SJSA1 (cell line): ENCODE measurements at regions not wholly inside any gene's neighbourhood (a gene's known extent, or its start where the extent isn't known, plus 50 kb on each side); places are given as distances from the start of the nearest gene placed in this dataset.

Experiments
- DNase-seq, 2 experiments: peaks; one replicate each; pipeline ENCODE4 v3.0.0-alpha.2; 2015 to 2020; ENCODE audit warnings: low spot score in 2 of 2, low read depth in 1 of 2
- H3K27ac ChIP-seq: fragments of 250-450 bp; sonication (Bioruptor Pico); 2 replicates; pipeline ENCODE4 v1.5.1; 2020; ENCODE audit warnings: mild to moderate bottlenecking, moderate library complexity
- H3K27me3 ChIP-seq: fragments of 250-450 bp; sonication (Bioruptor Pico); replicated peaks from 2 replicates; pipeline ENCODE4 v1.5.1; 2020; ENCODE audit warnings: mild to moderate bottlenecking, moderate library complexity
- H3K36me3 ChIP-seq: fragments of 250-450 bp; sonication (Bioruptor Pico); 2 replicates; pipeline ENCODE4 v1.5.1; 2020; ENCODE audit warnings: mild to moderate bottlenecking
- H3K4me1 ChIP-seq: fragments of 250-450 bp; sonication (Bioruptor Pico); replicated peaks from 2 replicates; pipeline ENCODE4 v1.6.1; 2021; ENCODE audit warnings: mild to moderate bottlenecking
- H3K4me3 ChIP-seq: fragments of 250-450 bp; sonication (Bioruptor Pico); 2 replicates; pipeline ENCODE4 v1.5.1; 2020; ENCODE audit warnings: mild to moderate bottlenecking
- H3K9me3 ChIP-seq: fragments of 250-450 bp; sonication (Bioruptor Pico); replicated peaks from 2 replicates; pipeline ENCODE4 v1.5.1; 2020; ENCODE audit warnings: mild to moderate bottlenecking

- Histone ChIP-seq H3K27me3 (no peaks in the 10 kb centered on the region), H3K9me3 (no peaks in the 10 kb centered on the region), H3K4me1 (peaks cover 53% of the 10 kb centered on the region), H3K4me3 (no peak overlapping the region), H3K36me3 (no peaks in the 10 kb centered on the region), H3K27ac (no peak overlapping the region)
- no peak for DNase-seq
Measured at GRCh38 chr5:149441986-149442385, 62.9 kb upstream of the IL17B start.

GRCh38 chr5:149441194-149441753 lies 62.2 kb upstream of the IL17B start:
- H3K4me3 ChIP-seq, result no peak overlapping the region
- H3K27me3 ChIP-seq, result no peaks in the 10 kb centered on the region
- no peak for DNase-seq
- H3K4me1 ChIP-seq, result peaks cover 50% of the 10 kb centered on the region
- H3K36me3 ChIP-seq, result no peaks in the 10 kb centered on the region
- H3K9me3 ChIP-seq, result no peaks in the 10 kb centered on the region
- H3K27ac ChIP-seq, result no peak overlapping the region

- peak; percentile 82 to 89 for DNase-seq
- no peaks in the 10 kb centered on the region for H3K9me3 ChIP-seq
- no peaks in the 10 kb centered on the region for H3K36me3 ChIP-seq
- H3K4me3 ChIP-seq, result no peak overlapping the region
- H3K4me1 ChIP-seq, result peaks cover 41% of the 10 kb centered on the region
- H3K27me3 ChIP-seq, result no peaks in the 10 kb centered on the region
- peak overlapping the region; percentile 24 for H3K27ac ChIP-seq
Measured at GRCh38 chr5:149439899-149440542, 60.9 kb upstream of the IL17B start.

- H3K36me3 ChIP-seq, result no peaks in the 10 kb centered on the region
- H3K27ac ChIP-seq, result 0 out of 2 replicates have a peak overlapping the region, but pooled peaks have one; percentile 24
- DNase-seq, result peak in 1 of 2 experiments; percentile 57
- no peaks in the 10 kb centered on the region for H3K9me3 ChIP-seq
- H3K4me1 ChIP-seq, result peaks cover 45% of the 10 kb centered on the region
- no peak overlapping the region for H3K4me3 ChIP-seq
- no peaks in the 10 kb centered on the region for H3K27me3 ChIP-seq
Measured at GRCh38 chr5:149438711-149439132, 59.6 kb upstream of the IL17B start.

- Histone ChIP-seq H3K4me3 (no peak overlapping the region), H3K27ac (no peak overlapping the region), H3K4me1 (peaks cover 45% of the 10 kb centered on the region), H3K36me3 (no peaks in the 10 kb centered on the region), H3K27me3 (no peaks in the 10 kb centered on the region), H3K9me3 (no peaks in the 10 kb centered on the region)
- DNase-seq, result no peak
Measured at GRCh38 chr5:149438281-149438680, 59.2 kb upstream of the IL17B start.

- Histone ChIP-seq H3K4me1 (peaks cover 38% of the 10 kb centered on the region), H3K36me3 (no peaks in the 10 kb centered on the region), H3K4me3 (no peak overlapping the region), H3K27me3 (no peaks in the 10 kb centered on the region), H3K9me3 (no peaks in the 10 kb centered on the region), H3K27ac (no peak overlapping the region)
- DNase-seq, result no peak
Measured at GRCh38 chr5:149437391-149438040, 58.4 kb upstream of the IL17B start.

GRCh38 chr5:149435660-149436059 lies 56.6 kb upstream of the IL17B start:
- Histone ChIP-seq H3K36me3 (peaks cover 17% of the 10 kb centered on the region), H3K27me3 (no peaks in the 10 kb centered on the region), H3K4me3 (no peak overlapping the region), H3K4me1 (peaks cover 37% of the 10 kb centered on the region), H3K9me3 (no peaks in the 10 kb centered on the region), H3K27ac (no peak overlapping the region)
- no peak for DNase-seq

GRCh38 chr5:149435015-149435376 lies 55.9 kb upstream of the IL17B start:
- DNase-seq, result no peak
- Histone ChIP-seq H3K4me1 (peaks cover 39% of the 10 kb centered on the region), H3K9me3 (no peaks in the 10 kb centered on the region), H3K4me3 (no peak overlapping the region), H3K36me3 (peaks cover 24% of the 10 kb centered on the region), H3K27ac (no peak overlapping the region), H3K27me3 (no peaks in the 10 kb centered on the region)

- H3K9me3 ChIP-seq, result no peaks in the 10 kb centered on the region
- peaks cover 38% of the 10 kb centered on the region for H3K4me1 ChIP-seq
- no peaks in the 10 kb centered on the region for H3K27me3 ChIP-seq
- peaks cover 30% of the 10 kb centered on the region for H3K36me3 ChIP-seq
- no peak overlapping the region for H3K27ac ChIP-seq
- peak; percentile 86 to 92 for DNase-seq
- H3K4me3 ChIP-seq, result no peak overlapping the region
Measured at GRCh38 chr5:149434162-149435014, 55.3 kb upstream of the IL17B start.

GRCh38 chr5:149433524-149434131 lies 54.5 kb upstream of the IL17B start:
- no peak overlapping the region for H3K27ac ChIP-seq
- peaks cover 38% of the 10 kb centered on the region for H3K36me3 ChIP-seq
- H3K4me1 ChIP-seq, result peaks cover 30% of the 10 kb centered on the region
- peak in 1 of 2 experiments; percentile 66 for DNase-seq
- no peaks in the 10 kb centered on the region for H3K27me3 ChIP-seq
- no peaks in the 10 kb centered on the region for H3K9me3 ChIP-seq
- no peak overlapping the region for H3K4me3 ChIP-seq

GRCh38 chr5:149432911-149433401 lies 53.9 kb upstream of the IL17B start:
- Histone ChIP-seq H3K4me3 (no peak overlapping the region), H3K27ac (no peak overlapping the region), H3K27me3 (no peaks in the 10 kb centered on the region), H3K4me1 (peaks cover 24% of the 10 kb centered on the region), H3K36me3 (peaks cover 44% of the 10 kb centered on the region), H3K9me3 (no peaks in the 10 kb centered on the region)
- DNase-seq, result peak in 1 of 2 experiments; percentile 51

- Histone ChIP-seq H3K36me3 (peaks cover 50% of the 10 kb centered on the region), H3K27me3 (no peaks in the 10 kb centered on the region), H3K4me3 (no peak overlapping the region), H3K27ac (no peak overlapping the region), H3K4me1 (peaks cover 26% of the 10 kb centered on the region), H3K9me3 (no peaks in the 10 kb centered on the region)
- DNase-seq, result no peak
Measured at GRCh38 chr5:149432376-149432775, 53.3 kb upstream of the IL17B start.
